ENCODE measurements at regions not wholly inside any gene's neighbourhood (a gene's known extent, or its start where the extent isn't known, plus 50 kb on each side); places are given as distances from the start of the nearest gene placed in this dataset.
"Not testable (repeated sequence)": the region's sequence is repeated elsewhere in the genome, so short reads cannot be mapped to it uniquely, and the experiment has no call there.

- DNase-seq = no peak
These were observed 781.6 kb downstream of the TRAM1L1 start for GRCh38 chr4:116303736-116304188.

GRCh38 chr4:116302990-116303735 is 782.2 kb downstream of the TRAM1L1 start:
- DNase-seq = no peak

GRCh38 chr4:116275006-116275405 is 810.4 kb downstream of the TRAM1L1 start:
- DNase-seq = no peak

- no peak for DNase-seq
These were observed 813.0 kb downstream of the TRAM1L1 start for GRCh38 chr4:116272336-116272735.

GRCh38 chr4:116260931-116261330 is 824.4 kb downstream of the TRAM1L1 start:
- DNase-seq = not testable (repeated sequence)

GRCh38 chr4:116244771-116245170 is 840.6 kb downstream of the TRAM1L1 start:
- no peak for DNase-seq

- DNase-seq = no peak
These were observed 841.9 kb downstream of the TRAM1L1 start for GRCh38 chr4:116243431-116243830.

GRCh38 chr4:116233971-116234370 is 851.4 kb downstream of the TRAM1L1 start:
- DNase-seq = no peak

- not testable (repeated sequence) for DNase-seq
These were observed 853.4 kb downstream of the TRAM1L1 start for GRCh38 chr4:116231999-116232398.

GRCh38 chr4:116229420-116229819 is 856.0 kb downstream of the TRAM1L1 start:
- no peak for DNase-seq

- DNase-seq = no peak
These were observed 862.2 kb downstream of the TRAM1L1 start for GRCh38 chr4:116223040-116223732.

GRCh38 chr4:116217781-116218180 is 867.6 kb downstream of the TRAM1L1 start:
- no peak for DNase-seq

- no peak for DNase-seq
These were observed 869.8 kb downstream of the TRAM1L1 start for GRCh38 chr4:116215622-116216021.

GRCh38 chr4:116202524-116202923 is 882.9 kb downstream of the TRAM1L1 start:
- DNase-seq = no peak

GRCh38 chr4:116197317-116197809 is 888.0 kb downstream of the TRAM1L1 start:
- no peak for DNase-seq

GRCh38 chr4:116183241-116183640 is 902.1 kb downstream of the TRAM1L1 start:
- DNase-seq = no peak

- DNase-seq = peak; percentile 52
These were observed 905.2 kb downstream of the TRAM1L1 start for GRCh38 chr4:116180157-116180601.

GRCh38 chr4:116151371-116151770 is 934.0 kb downstream of the TRAM1L1 start:
- not testable (repeated sequence) for DNase-seq

- DNase-seq = no peak
These were observed 935.2 kb downstream of the TRAM1L1 start for GRCh38 chr4:116150152-116150551.

GRCh38 chr4:116143198-116143597 is 942.2 kb downstream of the TRAM1L1 start:
- no peak for DNase-seq

GRCh38 chr4:116132946-116133345 is 952.4 kb downstream of the TRAM1L1 start:
- no peak for DNase-seq

- DNase-seq = no peak
These were observed 958.6 kb downstream of the TRAM1L1 start for GRCh38 chr4:116126794-116127193.

- DNase-seq = no peak
These were observed 963.3 kb downstream of the TRAM1L1 start for GRCh38 chr4:116122124-116122523.
